Gastroesophageal sphincter (tissue), 4 donors: ENCODE measurements at regions not wholly inside any gene's neighbourhood (a gene's known extent, or its start where the extent isn't known, plus 50 kb on each side); places are given as distances from the start of the nearest gene placed in this dataset.

Source experiments
- ATAC-seq: fragments of 150-250 bp; one replicate; pipeline ENCODE4 v1.9.1; 2016; ENCODE audit warnings: mild to moderate bottlenecking, moderate library complexity
- H3K27ac ChIP-seq, 4 donors: fragments of 200-600 bp; sonication (generic) in 3 of 4; 1 replicate in 3 of 4; 2 replicates in 1 of 4; pipeline ENCODE4 v1.5.1; 2016 to 2019
- H3K27me3 ChIP-seq: fragments of 200-600 bp; sonication (generic); one replicate; pipeline ENCODE4 v1.5.1; 2019
- H3K36me3 ChIP-seq, 2 donors: fragments of 200-600 bp; sonication (generic); one replicate each; pipeline ENCODE4 v1.5.1; 2019; ENCODE audit warnings: control low read depth in 1 of 2
- H3K4me1 ChIP-seq, 3 donors: fragments of 200-600 bp; sonication (generic); 1 replicate in 2 of 3; 2 replicates in 1 of 3; pipeline ENCODE4 v1.5.1; 2016 to 2019; ENCODE audit warnings: control low read depth in 2 of 3
- H3K4me3 ChIP-seq, 2 donors: fragments of 200-600 bp; sonication (generic); one replicate each; pipeline ENCODE4 v1.5.1; 2019; ENCODE audit warnings: mild to moderate bottlenecking in 1 of 2, moderate library complexity in 1 of 2
- H3K9me3 ChIP-seq, 3 donors: fragments of 200-600 bp; sonication (generic); one replicate each; pipeline ENCODE4 v1.5.1; 2017 to 2019; ENCODE audit warnings: control low read depth in 2 of 3
- CTCF ChIP-seq, 4 experiments: fragments of 200-600 bp in 2 of 4; fragments of 450-650 bp in 2 of 4; sonication (generic) in 1 of 4; IDR thresholded peaks; one replicate each; pipeline ENCODE4 v1.5.1; 2017 to 2019; ENCODE audit warnings: antibody characterized with exemption in 4 of 4, mild to moderate bottlenecking in 2 of 4, moderate library complexity in 2 of 4
- EP300 ChIP-seq: sonication (generic); formaldehyde crosslinking; IDR thresholded peaks from one replicate; pipeline ENCODE4 v1.6.1; 2017; ENCODE audit warnings: antibody characterized with exemption, mild to moderate bottlenecking
- POLR2A ChIP-seq, 2 donors: fragments of 450-650 bp; IDR thresholded peaks; one replicate each; pipeline ENCODE4 v1.6.1; 2017; ENCODE audit warnings: antibody characterized with exemption in 2 of 2, mild to moderate bottlenecking in 2 of 2, moderate library complexity in 1 of 2
- POLR2AphosphoS5 ChIP-seq: sonication (generic); formaldehyde crosslinking; IDR thresholded peaks from one replicate; pipeline ENCODE4 v1.6.1; 2017; ENCODE audit warnings: antibody characterized with exemption
- WGBS, 2 donors: methylation state at CpG; one replicate each; pipeline ENCODE4 v1.1.5; 2018; ENCODE audit warnings: low coverage in 1 of 2; 5-methylcytosine and 5-hydroxymethylcytosine counted together

- H3K27ac ChIP-seq = no peak overlapping the region
- no peaks in the 10 kb centered on the region for H3K9me3 ChIP-seq
- TF ChIP-seq EP300 = no peak
- TF ChIP-seq POLR2A (IDR thresholded peaks at IDR 0.05) = no peak
- no peak for TF ChIP-seq CTCF (IDR thresholded peaks at IDR 0.05)
- TF ChIP-seq POLR2AphosphoS5 = no peak
- 60 to 72% methylated on average over 4 to 5 of the region's 5 CpGs for WGBS, 2 donors
- no peaks in the 10 kb centered on the region for H3K4me1 ChIP-seq
- no peak overlapping the region for H3K4me3 ChIP-seq
- H3K36me3 ChIP-seq = no peaks in the 10 kb centered on the region
- no peak for ATAC-seq
- no peaks in the 10 kb centered on the region for H3K27me3 ChIP-seq
Observed at GRCh38 chr3:168613151-168613550, 517.4 kb upstream of the GOLIM4 start.

GRCh38 chr3:168612671-168613070, 516.9 kb upstream of the GOLIM4 start:
- Histone ChIP-seq H3K27ac (no peak overlapping the region), H3K4me3 (no peak overlapping the region), H3K9me3 (no peaks in the 10 kb centered on the region), H3K4me1 (no peaks in the 10 kb centered on the region), H3K27me3 (no peaks in the 10 kb centered on the region), H3K36me3 (no peaks in the 10 kb centered on the region)
- WGBS, 2 donors = 77 to 80% methylated on average over 1 to 3 of the region's 5 CpGs
- TF ChIP-seq POLR2A (IDR thresholded peaks at IDR 0.05) (no peak), CTCF (IDR thresholded peaks at IDR 0.05) (no peak), EP300 (no peak), POLR2AphosphoS5 (no peak)
- no peak for ATAC-seq

- H3K27me3 ChIP-seq = no peaks in the 10 kb centered on the region
- WGBS, 2 donors = 88 to 100% methylated on average over 1 of the region's 1 CpG
- no peaks in the 10 kb centered on the region for H3K36me3 ChIP-seq
- ATAC-seq = no peak
- H3K4me1 ChIP-seq = no peaks in the 10 kb centered on the region
- H3K27ac ChIP-seq = no peak overlapping the region
- no peaks in the 10 kb centered on the region for H3K9me3 ChIP-seq
- TF ChIP-seq CTCF (IDR thresholded peaks at IDR 0.05) (no peak), EP300 (no peak), POLR2AphosphoS5 (no peak), POLR2A (IDR thresholded peaks at IDR 0.05) (no peak)
- H3K4me3 ChIP-seq = no peak overlapping the region
Observed at GRCh38 chr3:168611826-168612225, 516.1 kb upstream of the GOLIM4 start.

GRCh38 chr3:168608926-168609325, 513.2 kb upstream of the GOLIM4 start:
- no peaks in the 10 kb centered on the region for H3K27me3 ChIP-seq
- WGBS, 2 donors = 75 to 85% methylated on average over 2 to 3 of the region's 3 CpGs
- no peak overlapping the region for H3K4me3 ChIP-seq
- ATAC-seq = no peak
- H3K27ac ChIP-seq = no peak overlapping the region
- TF ChIP-seq POLR2AphosphoS5 = no peak
- no peak for TF ChIP-seq EP300
- no peak for TF ChIP-seq POLR2A (IDR thresholded peaks at IDR 0.05)
- TF ChIP-seq CTCF (IDR thresholded peaks at IDR 0.05) = no peak
- no peaks in the 10 kb centered on the region for H3K9me3 ChIP-seq
- H3K36me3 ChIP-seq = no peaks in the 10 kb centered on the region
- H3K4me1 ChIP-seq = no peaks in the 10 kb centered on the region

- TF ChIP-seq CTCF (IDR thresholded peaks at IDR 0.05) = no peak
- no peak for TF ChIP-seq EP300
- TF ChIP-seq POLR2A (IDR thresholded peaks at IDR 0.05) = no peak
- TF ChIP-seq POLR2AphosphoS5 = no peak
- Histone ChIP-seq H3K27me3 (no peaks in the 10 kb centered on the region), H3K36me3 (no peaks in the 10 kb centered on the region), H3K9me3 (no peaks in the 10 kb centered on the region), H3K4me3 (no peak overlapping the region), H3K27ac (no peak overlapping the region), H3K4me1 (no peaks in the 10 kb centered on the region)
- WGBS, 2 donors = 89 to 95% methylated on average over 3 of the region's 3 CpGs
- no peak for ATAC-seq
Observed at GRCh38 chr3:168604767-168605166, 509.0 kb upstream of the GOLIM4 start.
